Heart right ventricle (tissue), 16 donors: ENCODE measurements at regions not wholly inside any gene's neighbourhood (a gene's known extent, or its start where the extent isn't known, plus 50 kb on each side); places are given as distances from the start of the nearest gene placed in this dataset.

Experiments used
- ATAC-seq, 8 donors: fragments of 200-7000 bp; cut with Tn5 transposase; one replicate each; pipeline ENCODE4 v1.9.1; 2020; ENCODE audit warnings: mild to moderate bottlenecking in 8 of 8, moderate library complexity in 8 of 8, moderate number of reproducible peaks in 1 of 8
- DNase-seq, 2 donors: peaks; one replicate each; pipeline ENCODE4 v3.0.0-alpha.2; 2020
- H3K27ac ChIP-seq, 10 donors: fragments of 200-600 bp; sonication (generic) in 2 of 10; one replicate each; pipeline versions ENCODE4 v1.5.0 to v1.8.0; 2020 to 2022; ENCODE audit warnings: mild to moderate bottlenecking in 3 of 10
- H3K27me3 ChIP-seq, 7 donors: fragments of 200-600 bp; one replicate each; pipeline ENCODE4 v1.8.0; 2021 to 2022; ENCODE audit warnings: mild to moderate bottlenecking in 2 of 7
- H3K36me3 ChIP-seq, 9 donors: fragments of 200-600 bp; sonication (generic) in 1 of 9; one replicate each; pipeline versions ENCODE4 v1.5.0 to v1.8.0; 2020 to 2022; ENCODE audit warnings: mild to moderate bottlenecking in 2 of 9
- H3K4me1 ChIP-seq, 9 donors: fragments of 200-600 bp; sonication (generic) in 1 of 9; one replicate each; pipeline versions ENCODE4 v1.5.0 to v1.8.0; 2020 to 2022; ENCODE audit warnings: mild to moderate bottlenecking in 4 of 9
- H3K4me3 ChIP-seq, 10 donors: fragments of 200-600 bp; sonication (generic) in 2 of 10; one replicate each; pipeline versions ENCODE4 v1.5.0 to v1.8.0; 2020 to 2022; ENCODE audit warnings: mild to moderate bottlenecking in 7 of 10, moderate library complexity in 2 of 10
- H3K9me3 ChIP-seq, 11 donors: fragments of 200-600 bp in 10 of 11; sonication (generic) in 2 of 11; one replicate each; pipeline versions ENCODE4 v1.5.0 to v1.8.0; 2013 to 2022; ENCODE audit warnings: mild to moderate bottlenecking in 2 of 11, control low read depth in 1 of 11, moderate library complexity in 1 of 11
- CTCF ChIP-seq, 9 donors: fragments of 200-600 bp; sonication (generic) in 2 of 9; IDR thresholded peaks; one replicate each; pipeline versions ENCODE4 v1.5.0 to v1.8.0; 2021 to 2022; ENCODE audit warnings: antibody characterized with exemption in 9 of 9, mild to moderate bottlenecking in 5 of 9, moderate library complexity in 1 of 9
- WGBS, 2 donors: extraction: QIAGEN DNeasy Blood & Tissue Kit; methylation state at CpG; one replicate each; pipeline ENCODE4 v1.1.7; 2013; ENCODE audit warnings: inconsistent platforms in 1 of 2; 5-methylcytosine and 5-hydroxymethylcytosine counted together
- intact Hi-C, 10 donors: fragments of 100-400 bp; cut with DNase I; formaldehyde crosslinking; loops; one replicate each; pipeline versions ENCODE4 v1.11.1 to v1.14.2; 2022
- donor health status: Arrhythmogenic right ventricular cardiomyopathy.
- donor health status: ischemic (EF 13 %, LVEDD 7.1; RV severe dilation, severe dysfunction).
- donor health status: healthy with polysubstance abuse.
- donor health status: DM: no; HTN: yes; CAD: no.
- donor health status: DM: no; HTN: no; CAD: no.
- donor health status: ischemic (EF 25% LVEDD 6.9; RV normal size, moderate dysfunction).
- donor health status: ischemic (EF 25% LVEDD 5.7; RV mildly dilated, moderate dysfunction).
- donor health status: healthy.
- donor health status: DM: yes; HTN: yes; CAD: no.
- donor health status: Ischemic cardiomyopathy.
- donor health status: ischemic (EF 35%, LVEDD 5.7; RV mildly dilated, moderate dysfunction).
- donor health status: nonischemic (EF 11% LVEDD 7.7; RV severe dilation, severe dysfunction).
- donor health status: DM: yes; HTN: yes; CAD: no.
- donor health status: PGD.
- donor health status: ischemic (EF 29% LVEDD 5.4; RV normal size, mild dysfunction).
- donor health status: nonischemic (EF 23%, LVEDD 6.1; RV moderate dilation, normal function).

DNA sequence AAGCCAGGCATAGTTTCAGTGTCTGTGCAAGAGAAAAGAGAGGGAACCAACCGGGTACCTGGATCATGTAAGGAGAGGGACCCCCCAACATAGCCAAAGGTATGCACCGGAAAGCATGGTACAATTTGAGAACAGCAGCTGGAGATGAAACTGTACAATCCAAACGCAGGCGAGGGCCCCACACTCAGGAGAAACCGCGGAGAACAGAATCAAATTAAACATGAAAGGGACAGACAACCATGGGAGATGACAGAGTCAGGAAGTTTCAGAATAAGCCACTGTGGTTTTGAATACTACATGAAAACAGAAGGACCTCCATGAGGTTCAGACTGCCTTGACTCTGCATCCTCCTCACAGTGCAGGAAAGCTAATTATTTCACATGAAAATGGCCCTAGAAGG lies 62.9 kb upstream of the SPATA13 start:
- DNase-seq (no peak), ATAC-seq (no peak)
- no peaks in the 10 kb centered on the region for H3K36me3 ChIP-seq
- H3K9me3 ChIP-seq, result no peaks in the 10 kb centered on the region
- intact Hi-C loops, result no loop called here
- H3K4me1 ChIP-seq, result peaks cover 0 to 11% (median 0%) of the 10 kb centered on the region in 9 donors
- no peak overlapping the region for H3K4me3 ChIP-seq
- WGBS, 2 donors, result 94 to 96% methylated on average over 6 of the region's 6 CpGs
- TF ChIP-seq CTCF (IDR thresholded peaks at IDR 0.05), result no peak
- H3K27me3 ChIP-seq, result no peaks in the 10 kb centered on the region
- H3K27ac ChIP-seq, result no peak overlapping the region

- H3K9me3 ChIP-seq, result no peaks in the 10 kb centered on the region
- H3K27ac ChIP-seq, result no peak overlapping the region
- no peak for ATAC-seq
- intact Hi-C loops, result no loop called here
- WGBS, 2 donors, result 79 to 80% methylated on average over 5 of the region's 5 CpGs
- no peaks in the 10 kb centered on the region for H3K36me3 ChIP-seq
- H3K4me3 ChIP-seq, result no peak overlapping the region
- H3K27me3 ChIP-seq, result no peaks in the 10 kb centered on the region
- H3K4me1 ChIP-seq, result peaks cover 0 to 4% (median 0%) of the 10 kb centered on the region in 9 donors
- DNase-seq, result no peak
- TF ChIP-seq CTCF (IDR thresholded peaks at IDR 0.05), result no peak
Observed at GRCh38 chr13:24099490-24099889, 61.0 kb upstream of the SPATA13 start.

GRCh38 chr13:24100188-24100587 lies 60.3 kb upstream of the SPATA13 start:
- ATAC-seq (no peak), DNase-seq (no peak)
- Histone ChIP-seq H3K27ac (no peak overlapping the region), H3K27me3 (peaks cover 0 to 5% (median 0%) of the 10 kb centered on the region in 7 donors), H3K4me3 (no peak overlapping the region), H3K36me3 (no peaks in the 10 kb centered on the region), H3K4me1 (peaks cover 0 to 4% (median 0%) of the 10 kb centered on the region in 9 donors), H3K9me3 (no peaks in the 10 kb centered on the region)
- WGBS, 2 donors, result 88% methylated on average over 3 of the region's 3 CpGs
- intact Hi-C loops, result no loop called here
- TF ChIP-seq CTCF (IDR thresholded peaks at IDR 0.05), result no peak

DNA sequence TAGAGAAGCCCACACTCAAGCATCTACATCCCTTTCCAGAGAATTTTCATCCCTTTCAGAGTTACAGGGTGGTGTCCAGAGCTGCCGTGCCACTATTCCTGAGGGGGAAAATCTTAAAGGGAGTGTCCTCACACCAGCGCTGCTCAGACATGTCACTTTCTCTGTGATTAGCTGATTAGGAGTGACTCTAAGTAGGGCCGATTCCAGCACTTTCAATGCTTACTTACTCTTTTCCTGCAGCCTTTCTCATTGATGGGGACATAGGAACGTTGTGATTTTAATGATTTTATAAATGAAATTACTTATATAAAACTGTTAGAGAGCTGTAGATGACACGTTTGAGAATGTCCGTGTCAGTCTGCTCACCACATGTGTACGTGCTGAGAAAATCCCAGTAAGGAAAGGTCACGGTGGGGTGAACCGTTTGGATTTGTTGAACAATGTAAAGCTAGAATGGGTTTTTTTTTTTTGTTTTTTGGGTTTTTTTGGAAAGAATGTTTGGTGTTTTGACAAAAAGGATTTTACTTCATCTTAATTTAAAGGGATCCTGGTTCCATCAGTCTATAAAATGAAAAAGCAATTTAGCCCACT lies 56.6 kb upstream of the SPATA13 start:
- H3K4me3 ChIP-seq, result no peak overlapping the region
- peaks cover 0 to 5% (median 0%) of the 10 kb centered on the region in 7 donors for H3K27me3 ChIP-seq
- no peak for DNase-seq
- ATAC-seq, result no peak
- no peak for TF ChIP-seq CTCF (IDR thresholded peaks at IDR 0.05)
- intact Hi-C loops, result no loop called here
- H3K9me3 ChIP-seq, result no peaks in the 10 kb centered on the region
- H3K27ac ChIP-seq, result no peak overlapping the region
- peaks cover 0 to 4% (median 0%) of the 10 kb centered on the region in 9 donors for H3K4me1 ChIP-seq
- H3K36me3 ChIP-seq, result no peaks in the 10 kb centered on the region
- 35 to 45% methylated on average over 9 of the region's 9 CpGs for WGBS, 2 donors
